Activated CD8-positive, alpha-beta T cell treated with anti-CD3 and anti-CD28 coated beads, Interleukin-2, amount 10 ng/mL, durations not matched to agents 7 days and 5 days (primary cell): ENCODE measurements at regions not wholly inside any gene's neighbourhood (a gene's known extent, or its start where the extent isn't known, plus 50 kb on each side); places are given as distances from the start of the nearest gene placed in this dataset.

ENCODE experiments used
- ATAC-seq: fragments of 150-1000 bp; cut with Tn5 transposase; one replicate; pipeline ENCODE4 v1.10.0; 2021; ENCODE audit warnings: moderate library complexity
- CTCF ChIA-PET: fragments of 350-600 bp; sonication (Branson Sonifier 250); formaldehyde crosslinking; loops from one replicate; lab custom pipeline; 2021; ENCODE audit warnings: antibody characterized with exemption; lab: Charles Lee
- POLR2A ChIA-PET: fragments of 350-600 bp; sonication (Branson Sonifier 250); formaldehyde crosslinking; loops from one replicate; lab custom pipeline; 2021; ENCODE audit warnings: antibody characterized with exemption; lab: Charles Lee
- DNase-seq: peaks from one replicate; pipeline ENCODE4 v3.0.0-alpha.2; 2020
- H3K27ac Mint-ChIP-seq: one replicate; pipeline ENCODE4 v1.8.0; 2021; ENCODE audit warnings: mild to moderate bottlenecking, mixed read lengths
- H3K27me3 Mint-ChIP-seq: one replicate; pipeline ENCODE4 v1.8.0; 2021; ENCODE audit warnings: low read depth, mixed read lengths
- H3K36me3 Mint-ChIP-seq: one replicate; pipeline ENCODE4 v1.8.0; 2021; ENCODE audit warnings: low read depth, mixed read lengths
- H3K4me1 Mint-ChIP-seq: one replicate; pipeline ENCODE4 v1.8.0; 2021; ENCODE audit warnings: low read depth, mixed read lengths
- H3K4me3 Mint-ChIP-seq: one replicate; pipeline ENCODE4 v1.8.0; 2021; ENCODE audit warnings: mild to moderate bottlenecking, mixed read lengths
- H3K9me3 Mint-ChIP-seq: one replicate; pipeline ENCODE4 v1.8.0; 2022; ENCODE audit warnings: mixed read lengths; ENCODE audit not compliant: insufficient read depth

- POLR2A ChIA-PET: no interaction called here
- no peak overlapping the region for H3K27ac Mint-ChIP-seq
- no peaks in the 10 kb centered on the region for H3K27me3 Mint-ChIP-seq
- no peak for DNase-seq
- H3K4me3 Mint-ChIP-seq: no peak overlapping the region
- ATAC-seq: no peak
- H3K36me3 Mint-ChIP-seq: no peaks in the 10 kb centered on the region
- CTCF ChIA-PET: no interaction called here
- H3K9me3 Mint-ChIP-seq: peaks cover 5% of the 10 kb centered on the region
- no peaks in the 10 kb centered on the region for H3K4me1 Mint-ChIP-seq
Measured at GRCh38 chr12:127745469-127746212, 521.3 kb upstream of the TMEM132C start.

GRCh38 chr12:127749416-127749815 is 517.6 kb upstream of the TMEM132C start:
- ChIA-PET CTCF (no interaction called here), POLR2A (no interaction called here)
- Mint-ChIP-seq H3K9me3 (no peaks in the 10 kb centered on the region), H3K27ac (no peak overlapping the region), H3K4me1 (no peaks in the 10 kb centered on the region), H3K4me3 (no peak overlapping the region), H3K36me3 (no peaks in the 10 kb centered on the region), H3K27me3 (no peaks in the 10 kb centered on the region)
- no peak for DNase-seq
- ATAC-seq: no peak

- CTCF ChIA-PET: no interaction called here
- no peak overlapping the region for H3K4me3 Mint-ChIP-seq
Measured at GRCh38 chr12:127750076-127750840, 516.7 kb upstream of the TMEM132C start.

GRCh38 chr12:127752802-127753201 is 514.2 kb upstream of the TMEM132C start:
- POLR2A ChIA-PET: no interaction called here
- DNase-seq: no peak
- H3K27ac Mint-ChIP-seq: no peak overlapping the region
- CTCF ChIA-PET: no interaction called here
- H3K36me3 Mint-ChIP-seq: no peaks in the 10 kb centered on the region
- ATAC-seq: no peak
- no peaks in the 10 kb centered on the region for H3K27me3 Mint-ChIP-seq
- no peak overlapping the region for H3K4me3 Mint-ChIP-seq
- H3K4me1 Mint-ChIP-seq: no peaks in the 10 kb centered on the region
- H3K9me3 Mint-ChIP-seq: no peaks in the 10 kb centered on the region

More at GRCh38 chr12:127750076-127750840, 516.7 kb upstream of the TMEM132C start:
- H3K36me3 Mint-ChIP-seq: no peaks in the 10 kb centered on the region
- H3K27ac Mint-ChIP-seq: no peak overlapping the region
- H3K27me3 Mint-ChIP-seq: no peaks in the 10 kb centered on the region
- ATAC-seq (no peak), DNase-seq (no peak)
- no peaks in the 10 kb centered on the region for H3K4me1 Mint-ChIP-seq
- H3K9me3 Mint-ChIP-seq: no peaks in the 10 kb centered on the region
- POLR2A ChIA-PET: no interaction called here

- Mint-ChIP-seq H3K4me3 (no peak overlapping the region), H3K4me1 (no peaks in the 10 kb centered on the region), H3K27ac (no peak overlapping the region), H3K9me3 (peaks cover 8% of the 10 kb centered on the region), H3K36me3 (no peaks in the 10 kb centered on the region), H3K27me3 (no peaks in the 10 kb centered on the region)
- ChIA-PET CTCF (no interaction called here), POLR2A (no interaction called here)
- DNase-seq (no peak), ATAC-seq (no peak)
Measured at GRCh38 chr12:127760357-127760756, 506.6 kb upstream of the TMEM132C start.

- Mint-ChIP-seq H3K27me3 (no peaks in the 10 kb centered on the region), H3K27ac (no peak overlapping the region), H3K4me1 (no peaks in the 10 kb centered on the region), H3K4me3 (no peak overlapping the region), H3K9me3 (peaks cover 8% of the 10 kb centered on the region), H3K36me3 (no peaks in the 10 kb centered on the region)
- ChIA-PET POLR2A (no interaction called here), CTCF (no interaction called here)
- no peak for ATAC-seq
- DNase-seq: no peak
Measured at GRCh38 chr12:127760996-127761395, 506.0 kb upstream of the TMEM132C start.

GRCh38 chr12:127761880-127762279 is 505.1 kb upstream of the TMEM132C start:
- Mint-ChIP-seq H3K4me1 (no peaks in the 10 kb centered on the region), H3K4me3 (no peak overlapping the region), H3K27me3 (no peaks in the 10 kb centered on the region), H3K36me3 (no peaks in the 10 kb centered on the region), H3K27ac (no peak overlapping the region), H3K9me3 (peaks cover 10% of the 10 kb centered on the region)
- CTCF ChIA-PET: no interaction called here
- no peak for ATAC-seq
- POLR2A ChIA-PET: no interaction called here
- DNase-seq: no peak

GRCh38 chr12:127767656-127768055 is 499.3 kb upstream of the TMEM132C start:
- Mint-ChIP-seq H3K36me3 (no peaks in the 10 kb centered on the region), H3K27ac (no peak overlapping the region), H3K4me3 (no peak overlapping the region), H3K27me3 (no peaks in the 10 kb centered on the region), H3K4me1 (no peaks in the 10 kb centered on the region), H3K9me3 (peaks cover 11% of the 10 kb centered on the region)
- POLR2A ChIA-PET: no interaction called here
- no peak for ATAC-seq
- DNase-seq: no peak
- CTCF ChIA-PET: no interaction called here

GRCh38 chr12:127770118-127770517 is 496.9 kb upstream of the TMEM132C start:
- no peak for DNase-seq
- peaks cover 3% of the 10 kb centered on the region for H3K9me3 Mint-ChIP-seq
- no peaks in the 10 kb centered on the region for H3K4me1 Mint-ChIP-seq
- ChIA-PET POLR2A (no interaction called here), CTCF (no interaction called here)
- no peak overlapping the region for H3K4me3 Mint-ChIP-seq
- no peaks in the 10 kb centered on the region for H3K27me3 Mint-ChIP-seq
- H3K27ac Mint-ChIP-seq: no peak overlapping the region
- no peaks in the 10 kb centered on the region for H3K36me3 Mint-ChIP-seq
- no peak for ATAC-seq

- no peak for DNase-seq
- Mint-ChIP-seq H3K27me3 (no peaks in the 10 kb centered on the region), H3K27ac (no peak overlapping the region), H3K4me1 (no peaks in the 10 kb centered on the region), H3K4me3 (no peak overlapping the region), H3K9me3 (peaks cover 3% of the 10 kb centered on the region), H3K36me3 (no peaks in the 10 kb centered on the region)
- CTCF ChIA-PET: no interaction called here
- POLR2A ChIA-PET: no interaction called here
- ATAC-seq: no peak
Measured at GRCh38 chr12:127771546-127771945, 495.4 kb upstream of the TMEM132C start.

GRCh38 chr12:127773520-127773919 is 493.4 kb upstream of the TMEM132C start:
- no peak for DNase-seq
- no peaks in the 10 kb centered on the region for H3K9me3 Mint-ChIP-seq
- POLR2A ChIA-PET: no interaction called here
- H3K4me3 Mint-ChIP-seq: no peak overlapping the region
- no peaks in the 10 kb centered on the region for H3K4me1 Mint-ChIP-seq
- no peaks in the 10 kb centered on the region for H3K36me3 Mint-ChIP-seq
- H3K27ac Mint-ChIP-seq: no peak overlapping the region
- CTCF ChIA-PET: no interaction called here
- ATAC-seq: no peak
- no peaks in the 10 kb centered on the region for H3K27me3 Mint-ChIP-seq

GRCh38 chr12:127774828-127775227 is 492.1 kb upstream of the TMEM132C start:
- CTCF ChIA-PET: no interaction called here
- H3K4me3 Mint-ChIP-seq: no peak overlapping the region
- no peaks in the 10 kb centered on the region for H3K4me1 Mint-ChIP-seq
- no peak overlapping the region for H3K27ac Mint-ChIP-seq
- POLR2A ChIA-PET: no interaction called here
- H3K36me3 Mint-ChIP-seq: no peaks in the 10 kb centered on the region
- H3K27me3 Mint-ChIP-seq: no peaks in the 10 kb centered on the region
- no peak for ATAC-seq
- no peak for DNase-seq
- no peaks in the 10 kb centered on the region for H3K9me3 Mint-ChIP-seq
